SU-DHL-6 (cell line): ENCODE measurements at regions not wholly inside any gene's neighbourhood (a gene's known extent, or its start where the extent isn't known, plus 50 kb on each side); places are given as distances from the start of the nearest gene placed in this dataset.
A peak's percentile ranks its signal among the peaks of the same experiment; 100 is the strongest.

ENCODE experiments used
- H2AFZ ChIP-seq: fragments of 200-600 bp; sonication (generic); 2 replicates; pipeline ENCODE4 v1.6.1; 2014; ENCODE audit warnings: low read depth, mild to moderate bottlenecking, moderate library complexity, mixed read lengths, antibody characterized with exemption, low read length; ENCODE audit not compliant: severe bottlenecking
- H3F3A ChIP-seq: fragments of 200-600 bp; shearing (Covaris generic); 2 replicates; pipeline ENCODE4 v1.6.0; 2016; ENCODE audit warnings: antibody characterized with exemption, mild to moderate bottlenecking; ENCODE audit not compliant: insufficient read depth
- H3K27ac ChIP-seq: fragments of 200-600 bp; sonication (generic); 2 replicates; pipeline ENCODE4 v1.5.1; 2016; ENCODE audit warnings: low read depth, mild to moderate bottlenecking, low read length, moderate library complexity, mixed read lengths
- H3K27me3 ChIP-seq: fragments of 200-600 bp; sonication (generic), shearing (Covaris generic); 2 replicates; pipeline ENCODE4 v1.6.0; 2014; ENCODE audit warnings: mild to moderate bottlenecking, low read length
- H3K36me3 ChIP-seq: fragments of 200-600 bp; sonication (generic); 2 replicates; pipeline ENCODE4 v1.6.1; 2014; ENCODE audit warnings: mild to moderate bottlenecking, low read length, mixed read lengths
- H3K4me2 ChIP-seq: fragments of 300-600, 200-600 bp; shearing (Covaris generic), sonication (generic); 2 replicates; pipeline ENCODE4 v1.6.0; 2014; ENCODE audit warnings: low read length, low read depth, mild to moderate bottlenecking; ENCODE audit not compliant: poor library complexity, severe bottlenecking
- H3K4me3 ChIP-seq: fragments of 200-600 bp; sonication (generic); 2 replicates; pipeline ENCODE4 v1.5.1; 2014; ENCODE audit warnings: antibody characterized with exemption, low read length, mild to moderate bottlenecking, mixed read lengths; ENCODE audit not compliant: insufficient read depth, poor library complexity, severe bottlenecking
- H3K79me2 ChIP-seq: fragments of 200-600 bp; sonication (generic); 2 replicates; pipeline ENCODE4 v1.6.1; 2014; ENCODE audit warnings: mild to moderate bottlenecking, low read length, moderate library complexity; ENCODE audit not compliant: insufficient read depth
- H3K9ac ChIP-seq: fragments of 200-600 bp; sonication (generic); 2 replicates; pipeline ENCODE4 v1.7.0; 2014; ENCODE audit warnings: mild to moderate bottlenecking, low read length
- H3K9me2 ChIP-seq: fragments of 200-600 bp; sonication (generic); replicated peaks from 2 replicates; pipeline ENCODE4 v1.6.1; 2014; ENCODE audit warnings: low read length; ENCODE audit not compliant: insufficient read depth
- H3K9me3 ChIP-seq: fragments of 200-600 bp; sonication (generic); 2 replicates; pipeline ENCODE4 v1.6.1; 2014; ENCODE audit warnings: low read length, mixed read lengths; ENCODE audit not compliant: insufficient read depth
- H4K20me1 ChIP-seq: fragments of 200-600 bp; sonication (generic); 2 replicates; pipeline ENCODE4 v1.6.1; 2014; ENCODE audit warnings: low read depth, mild to moderate bottlenecking, antibody characterized with exemption, low read length, moderate library complexity, mixed read lengths
- CTCF ChIP-seq: fragments of 200-600 bp; sonication (generic); IDR thresholded peaks from one replicate; pipeline ENCODE4 v1.5.1; 2017; ENCODE audit warnings: antibody characterized with exemption, mild to moderate bottlenecking, low read length, moderate library complexity; ENCODE audit not compliant: insufficient read depth, poor library complexity, severe bottlenecking
- EZH2phosphoT487 ChIP-seq: fragments of 200-600 bp; sonication (generic), shearing (Covaris generic); conservative IDR thresholded peaks from 2 replicates; pipeline ENCODE4 v1.6.1; 2018; ENCODE audit warnings: mild to moderate bottlenecking, antibody characterized with exemption, low read length, moderate library complexity, mixed read lengths

DNA sequence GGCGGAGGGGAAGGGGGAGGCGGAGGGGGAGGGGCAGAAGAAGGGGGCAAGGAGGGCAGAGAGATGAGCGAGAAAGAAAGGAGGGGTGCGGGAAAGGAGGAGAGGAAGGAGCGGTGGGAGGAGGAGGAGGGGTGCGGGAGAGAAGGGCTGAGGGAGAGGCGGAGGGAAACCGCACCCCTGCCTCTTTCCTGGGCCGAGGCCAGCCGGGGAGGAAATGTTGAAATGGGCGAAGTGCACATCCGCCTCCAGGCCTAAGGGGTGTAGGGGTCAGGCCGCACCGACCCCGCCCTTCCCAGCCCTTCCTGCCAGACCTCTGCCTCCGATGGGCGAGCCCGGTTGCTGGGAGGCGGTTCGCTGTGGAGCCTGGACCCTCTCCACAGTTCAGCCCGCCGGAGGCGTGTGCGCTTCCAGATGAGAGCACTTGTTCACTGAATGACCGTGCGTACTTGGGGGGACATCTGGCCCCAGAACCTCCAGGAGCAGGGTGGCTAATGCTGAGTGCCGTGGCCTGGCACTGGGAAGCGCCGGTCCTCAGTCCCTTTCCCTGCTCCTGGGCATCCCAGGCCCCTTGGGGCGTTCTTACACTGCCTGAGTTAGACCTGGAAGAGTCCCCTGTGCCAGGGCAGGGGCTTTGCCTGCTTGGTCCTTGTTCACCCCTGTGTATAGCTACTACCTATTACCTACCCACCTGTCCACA is 110.3 kb upstream of the KLF13 start:
- Histone ChIP-seq H3K9ac (peak overlapping the region; percentile 70), H3K79me2 (no peaks in the 10 kb centered on the region), H3K9me3 (no peaks in the 10 kb centered on the region), H3K36me3 (no peaks in the 10 kb centered on the region), H3F3A (peaks cover 36% of the 10 kb centered on the region), H4K20me1 (no peaks in the 10 kb centered on the region), H3K4me2 (peak overlapping the region; percentile 26), H3K27ac (peak overlapping the region; percentile 71), H2AFZ (no peak overlapping the region), H3K4me3 (no peak overlapping the region), H3K9me2 (no peaks in the 10 kb centered on the region), H3K27me3 (no peaks in the 10 kb centered on the region)
- TF ChIP-seq CTCF: no peak
- TF ChIP-seq EZH2phosphoT487: no peak

GRCh38 chr15:31217067-31217466 is 109.6 kb upstream of the KLF13 start:
- Histone ChIP-seq H3K79me2 (no peaks in the 10 kb centered on the region), H3K27ac (peak overlapping the region; percentile 71), H3K36me3 (no peaks in the 10 kb centered on the region), H3K4me3 (no peak overlapping the region), H3K4me2 (peak overlapping the region; percentile 26), H4K20me1 (no peaks in the 10 kb centered on the region), H3K9me3 (no peaks in the 10 kb centered on the region), H3K27me3 (no peaks in the 10 kb centered on the region), H3K9me2 (no peaks in the 10 kb centered on the region), H3F3A (peaks cover 36% of the 10 kb centered on the region), H2AFZ (no peak overlapping the region), H3K9ac (no peak overlapping the region)
- no peak for TF ChIP-seq CTCF
- TF ChIP-seq EZH2phosphoT487: no peak

DNA sequence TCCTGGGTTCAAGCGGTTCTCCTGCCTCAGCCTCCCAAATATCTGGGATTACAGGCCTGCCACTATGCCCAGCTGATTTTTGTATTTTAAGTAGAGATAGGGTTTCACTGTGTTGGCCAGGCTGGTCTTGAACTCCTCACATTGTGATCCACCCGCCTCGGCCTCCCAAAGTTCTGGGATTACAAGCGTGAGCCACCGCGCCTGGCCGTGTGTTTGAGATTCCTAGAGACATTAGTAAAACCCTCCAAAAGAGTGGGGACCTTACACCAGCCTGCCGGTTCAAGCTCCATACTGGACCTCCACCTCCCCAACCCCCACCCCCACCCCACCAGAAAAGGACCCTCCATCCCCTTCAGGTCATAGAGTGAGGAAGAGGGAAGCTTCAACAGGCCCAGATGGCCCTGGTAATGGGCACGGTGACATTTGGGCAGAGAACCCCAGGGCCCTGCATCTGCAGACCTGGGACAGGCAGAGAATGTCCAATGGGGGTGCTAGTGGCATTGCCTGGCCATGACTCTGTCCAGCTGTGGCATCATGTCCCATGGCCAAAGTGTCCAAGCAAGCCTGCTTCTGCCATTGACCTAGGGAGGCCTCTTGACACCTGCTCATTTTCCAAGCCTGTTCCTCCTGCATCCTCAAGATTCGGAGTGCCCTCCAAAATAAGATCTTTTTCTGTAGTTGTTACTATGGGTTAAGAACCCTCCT is 108.9 kb upstream of the KLF13 start:
- H3K4me3 ChIP-seq: no peak overlapping the region
- no peak overlapping the region for H3K4me2 ChIP-seq
- H2AFZ ChIP-seq: no peak overlapping the region
- H3K9ac ChIP-seq: no peak overlapping the region
- H3F3A ChIP-seq: peaks cover 36% of the 10 kb centered on the region
- H4K20me1 ChIP-seq: no peaks in the 10 kb centered on the region
- no peaks in the 10 kb centered on the region for H3K79me2 ChIP-seq
- 0 out of 2 replicates have a peak overlapping the region, but pooled peaks have one; percentile 38 for H3K27ac ChIP-seq
- TF ChIP-seq CTCF: no peak
- TF ChIP-seq EZH2phosphoT487: no peak
- H3K27me3 ChIP-seq: no peaks in the 10 kb centered on the region
- H3K36me3 ChIP-seq: no peaks in the 10 kb centered on the region
- H3K9me2 ChIP-seq: no peaks in the 10 kb centered on the region
- no peaks in the 10 kb centered on the region for H3K9me3 ChIP-seq
